GM12872 (cell line): ENCODE measurements at regions not wholly inside any gene's neighbourhood (a gene's known extent, or its start where the extent isn't known, plus 50 kb on each side); places are given as distances from the start of the nearest gene placed in this dataset.

ENCODE experiments used
- TF ChIP-seq, protein P1 (sequence below): IDR thresholded peaks from 3 replicates; pipeline ENCODE4 v1.5.1; 2011; ENCODE audit warnings: low read depth, mild to moderate bottlenecking, low read length, moderate library complexity; ENCODE audit not compliant: insufficient read depth

DNA sequence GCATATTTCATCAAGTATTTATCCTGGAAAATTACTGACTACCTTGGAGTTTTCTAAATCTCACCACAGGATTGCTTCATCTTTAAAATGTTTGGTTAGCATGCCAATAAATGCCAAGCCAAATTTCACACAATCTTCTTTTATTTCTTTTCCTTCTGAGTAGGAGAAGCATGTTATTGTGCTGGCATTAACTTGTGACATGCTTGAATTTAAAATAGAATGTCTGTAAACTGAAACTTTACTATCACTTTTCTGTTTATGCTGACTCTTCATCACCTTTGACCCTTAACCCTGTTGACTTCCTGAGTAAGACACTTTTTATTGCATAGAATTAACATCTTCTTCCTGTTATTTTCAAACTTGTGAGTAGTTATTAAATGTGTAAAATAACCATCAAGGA is 56.2 kb upstream of the LRRTM4 start:
- TF ChIP-seq, protein P1, sequence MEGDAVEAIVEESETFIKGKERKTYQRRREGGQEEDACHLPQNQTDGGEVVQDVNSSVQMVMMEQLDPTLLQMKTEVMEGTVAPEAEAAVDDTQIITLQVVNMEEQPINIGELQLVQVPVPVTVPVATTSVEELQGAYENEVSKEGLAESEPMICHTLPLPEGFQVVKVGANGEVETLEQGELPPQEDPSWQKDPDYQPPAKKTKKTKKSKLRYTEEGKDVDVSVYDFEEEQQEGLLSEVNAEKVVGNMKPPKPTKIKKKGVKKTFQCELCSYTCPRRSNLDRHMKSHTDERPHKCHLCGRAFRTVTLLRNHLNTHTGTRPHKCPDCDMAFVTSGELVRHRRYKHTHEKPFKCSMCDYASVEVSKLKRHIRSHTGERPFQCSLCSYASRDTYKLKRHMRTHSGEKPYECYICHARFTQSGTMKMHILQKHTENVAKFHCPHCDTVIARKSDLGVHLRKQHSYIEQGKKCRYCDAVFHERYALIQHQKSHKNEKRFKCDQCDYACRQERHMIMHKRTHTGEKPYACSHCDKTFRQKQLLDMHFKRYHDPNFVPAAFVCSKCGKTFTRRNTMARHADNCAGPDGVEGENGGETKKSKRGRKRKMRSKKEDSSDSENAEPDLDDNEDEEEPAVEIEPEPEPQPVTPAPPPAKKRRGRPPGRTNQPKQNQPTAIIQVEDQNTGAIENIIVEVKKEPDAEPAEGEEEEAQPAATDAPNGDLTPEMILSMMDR, result no peak

DNA sequence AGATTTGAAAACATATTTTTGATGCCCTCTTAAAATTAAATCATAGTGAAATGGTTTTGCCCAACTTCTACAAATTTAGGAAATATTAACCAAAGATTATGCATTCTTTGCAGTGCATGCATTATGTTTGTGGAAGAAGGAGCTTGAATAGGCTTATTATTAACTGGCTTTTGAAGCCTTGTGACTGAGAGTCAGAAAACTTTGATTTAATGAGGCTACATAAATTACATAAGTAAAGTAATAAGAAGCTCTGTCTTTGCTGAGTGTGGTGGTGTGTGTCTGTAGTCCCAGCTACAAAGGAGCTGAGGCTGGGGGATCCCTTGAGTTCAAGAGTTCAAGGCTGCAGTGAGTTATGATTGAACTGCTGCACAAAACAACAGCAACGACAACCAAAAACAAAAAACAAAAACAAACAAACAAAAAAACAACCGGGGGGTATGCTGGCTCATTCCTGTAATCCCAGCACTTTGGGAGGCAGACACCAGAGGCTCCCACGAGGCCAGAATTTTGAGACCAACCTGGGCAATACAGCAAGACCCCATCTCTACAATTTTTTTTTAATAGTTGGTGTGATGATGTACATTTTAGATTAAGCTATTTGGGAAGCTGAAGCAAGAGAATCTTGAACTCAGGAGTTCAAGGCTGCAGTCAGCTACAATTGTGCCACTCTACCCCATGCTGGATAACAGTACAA is 57.0 kb upstream of the LRRTM4 start:
- TF ChIP-seq, protein P1, result no peak

DNA sequence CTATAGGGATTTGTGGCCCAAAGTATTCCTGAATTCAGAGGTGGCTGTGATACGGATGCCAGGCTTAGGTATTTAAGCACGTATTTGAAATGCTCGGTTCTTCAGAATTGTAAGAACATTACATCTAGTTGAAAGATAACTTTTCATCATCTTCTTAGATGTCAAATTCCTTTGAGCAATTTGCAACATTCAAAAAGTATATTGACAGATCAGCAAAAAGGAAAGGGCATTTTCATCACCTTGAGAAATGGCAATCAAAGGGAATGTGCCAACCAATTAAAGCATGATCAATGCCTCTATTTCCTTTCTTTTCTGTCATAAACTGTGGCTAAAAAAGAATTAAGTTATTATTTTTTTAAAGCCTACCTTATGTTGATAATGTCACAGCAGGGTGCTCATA is 66.3 kb upstream of the LRRTM4 start:
- TF ChIP-seq, protein P1, result no peak

DNA sequence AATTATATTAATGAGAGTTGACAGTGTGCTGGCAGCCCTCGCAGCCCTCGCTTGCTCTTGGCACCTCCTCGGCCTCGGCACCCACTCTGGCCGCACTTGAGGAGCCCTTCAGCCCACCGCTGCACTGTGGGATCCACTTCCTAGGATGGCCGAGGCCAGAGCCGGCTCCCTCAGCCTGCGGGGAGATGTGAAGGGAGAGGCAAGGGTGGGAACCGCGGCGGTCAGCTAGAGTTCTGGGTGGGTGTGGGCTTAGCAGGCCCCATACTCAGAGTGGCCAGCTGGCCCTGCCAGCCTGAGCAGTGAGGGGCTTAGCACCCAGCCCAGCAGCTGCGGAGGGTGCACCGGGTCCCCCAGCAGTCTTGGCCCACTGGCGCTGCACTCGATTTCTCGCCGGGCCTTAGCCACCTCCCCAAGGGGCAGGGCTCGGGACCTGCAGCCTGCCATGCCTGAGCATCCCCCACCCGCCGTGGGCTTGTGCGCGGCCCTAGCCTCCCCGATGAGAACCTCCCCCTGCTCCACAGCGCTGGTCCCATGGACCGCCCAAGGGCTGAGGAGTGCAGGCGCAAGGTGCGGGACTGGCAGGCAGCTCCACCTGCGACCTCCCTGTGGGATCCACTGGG is 68.2 kb upstream of the LRRTM4 start:
- TF ChIP-seq, protein P1, result no peak

DNA sequence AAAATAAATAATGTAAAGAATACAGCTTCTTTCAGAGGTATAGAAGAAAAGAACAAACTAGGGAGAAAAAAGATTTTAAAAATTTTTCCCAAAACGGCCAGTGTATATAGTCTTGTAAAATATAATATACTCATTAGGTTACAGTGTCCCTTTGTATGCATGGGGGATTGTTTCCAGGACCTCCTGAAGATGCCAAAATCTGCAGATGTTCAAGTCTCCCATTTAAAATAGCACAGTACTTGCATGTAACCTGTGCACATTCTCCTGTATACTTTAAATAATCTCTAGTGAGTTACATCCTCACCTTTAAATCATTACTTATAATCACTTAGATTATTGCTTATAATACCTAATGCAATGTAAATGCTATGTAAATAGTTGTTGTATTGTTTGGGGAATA is 80.6 kb upstream of the LRRTM4 start:
- TF ChIP-seq, protein P1, result no peak

DNA sequence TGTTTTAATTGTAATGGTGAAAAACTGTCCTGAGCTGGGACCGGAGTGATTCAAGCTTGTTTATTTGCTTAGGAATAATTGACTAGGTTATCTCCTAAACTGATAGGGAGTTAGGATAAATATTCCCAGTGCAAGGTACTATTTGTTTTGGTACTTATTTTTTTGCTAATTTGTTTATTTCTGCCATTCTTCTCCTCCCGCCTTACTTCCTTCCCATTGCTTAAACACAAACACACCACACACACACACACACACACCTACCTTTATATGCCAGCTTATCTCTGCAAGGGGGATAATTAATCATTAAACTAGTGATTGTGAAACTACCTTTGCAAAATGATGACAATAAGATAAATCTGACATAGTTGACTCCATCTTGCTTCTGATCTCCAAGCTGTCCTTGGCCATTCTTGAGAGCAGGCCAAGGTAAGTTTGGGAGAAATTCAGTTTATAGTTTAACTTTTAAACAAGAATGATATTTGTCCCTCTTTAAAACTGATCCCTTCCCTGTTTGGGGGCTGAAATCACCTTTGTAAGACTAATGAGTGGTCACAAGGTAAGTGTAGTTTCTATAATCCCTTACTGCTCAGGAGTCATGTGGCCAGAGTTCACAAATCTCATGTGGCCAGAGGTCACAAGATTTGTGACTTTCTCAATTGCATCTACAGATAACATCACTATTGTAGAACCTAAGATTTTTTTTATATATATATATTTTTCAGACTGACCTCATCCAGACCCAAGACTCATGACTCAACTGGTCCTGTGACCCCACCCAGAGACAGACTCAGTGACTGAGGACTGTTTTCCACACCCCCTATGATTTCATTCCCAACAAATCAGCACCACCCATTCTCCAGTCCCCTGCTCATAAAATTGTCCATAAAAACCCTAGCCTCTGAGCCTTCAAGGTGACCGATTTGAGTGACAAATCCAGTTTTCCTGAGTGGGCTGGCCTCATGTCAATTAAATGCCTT is 83.1 kb upstream of the LRRTM4 start:
- TF ChIP-seq, protein P1, result no peak

DNA sequence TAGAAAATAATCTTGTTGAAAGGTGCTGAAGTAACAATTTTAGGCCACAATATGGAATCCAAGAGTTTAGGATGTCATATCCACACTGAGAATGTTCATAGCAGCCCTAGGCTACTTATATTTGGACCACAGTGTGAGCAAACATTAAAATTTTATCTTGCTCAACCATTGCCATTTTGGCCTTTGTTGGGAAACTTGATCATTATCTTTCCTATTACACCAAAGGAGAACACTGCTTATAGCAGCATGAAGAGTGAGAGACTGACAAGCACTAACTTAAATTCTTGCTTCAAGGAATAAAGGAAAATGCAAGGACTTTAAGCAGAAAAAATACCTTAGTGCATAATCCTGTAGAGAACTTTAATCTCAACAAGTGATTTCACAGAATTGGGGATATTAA is 86.3 kb upstream of the LRRTM4 start:
- TF ChIP-seq, protein P1, result no peak
